Adipocyte (in vitro differentiated cells): ENCODE measurements at regions not wholly inside any gene's neighbourhood (a gene's known extent, or its start where the extent isn't known, plus 50 kb on each side); places are given as distances from the start of the nearest gene placed in this dataset.
"Not testable (repeated sequence)": the region's sequence is repeated elsewhere in the genome, so short reads cannot be mapped to it uniquely, and the experiment has no call there.

ENCODE experiments used
- DNase-seq: peaks from one replicate; pipeline ENCODE4 v3.0.0-alpha.2; 2015; ENCODE audit warnings: low read depth
- H3K27me3 ChIP-seq: replicated peaks from 2 replicates; pipeline ENCODE4 v1.7.0; 2013; ENCODE audit warnings: mild to moderate bottlenecking, low read length, moderate library complexity; ENCODE audit not compliant: control insufficient read depth, insufficient read depth
- H3K36me3 ChIP-seq: 2 replicates; pipeline ENCODE4 v1.7.0; 2013; ENCODE audit warnings: low read length, mild to moderate bottlenecking, moderate library complexity; ENCODE audit not compliant: control insufficient read depth, insufficient read depth, severe bottlenecking
- H3K4me1 ChIP-seq: 2 replicates; pipeline ENCODE4 v1.7.0; 2013; ENCODE audit warnings: mild to moderate bottlenecking, low read length, moderate library complexity; ENCODE audit not compliant: control insufficient read depth, insufficient read depth
- H3K4me3 ChIP-seq: 2 replicates; pipeline ENCODE4 v1.7.0; 2013; ENCODE audit warnings: mild to moderate bottlenecking, low read length, moderate library complexity
- H3K9ac ChIP-seq: 2 replicates; pipeline ENCODE4 v1.7.0; 2013; ENCODE audit warnings: mild to moderate bottlenecking, low read length, moderate library complexity
- H3K9me3 ChIP-seq: 2 replicates; pipeline ENCODE4 v1.7.0; 2013; ENCODE audit warnings: mild to moderate bottlenecking, low read length, moderate library complexity; ENCODE audit not compliant: control insufficient read depth

- Histone ChIP-seq H3K36me3 (no peaks in the 10 kb centered on the region), H3K27me3 (peaks cover 3% of the 10 kb centered on the region), H3K4me3 (no peak overlapping the region), H3K9me3 (peaks cover 13% of the 10 kb centered on the region), H3K4me1 (no peaks in the 10 kb centered on the region), H3K9ac (no peak overlapping the region)
- DNase-seq = no peak
These were observed 436.1 kb downstream of the XYLT1 start for GRCh38 chr16:17034477-17035252.

DNA sequence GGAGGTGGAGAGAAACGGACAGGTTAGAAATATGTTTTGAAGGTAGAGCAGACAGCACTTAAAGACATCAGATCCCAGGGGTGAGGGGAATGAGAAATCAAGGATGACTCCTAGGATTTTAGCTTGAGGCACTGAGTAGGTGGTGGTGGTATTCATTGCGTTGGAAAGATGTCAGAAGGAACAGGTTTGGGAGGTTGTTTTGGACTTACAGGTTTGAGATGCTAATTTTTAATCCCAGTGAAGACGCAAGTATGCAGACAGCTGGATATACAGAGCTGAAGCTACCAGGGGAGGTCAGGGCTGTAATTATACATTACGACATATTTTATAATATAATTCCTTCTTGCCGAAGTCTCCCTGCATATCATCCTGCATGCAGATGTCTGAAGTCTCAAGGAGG is 433.3 kb downstream of the XYLT1 start:
- Histone ChIP-seq H3K9me3 (peaks cover 10% of the 10 kb centered on the region), H3K4me3 (no peak overlapping the region), H3K36me3 (no peaks in the 10 kb centered on the region), H3K4me1 (no peaks in the 10 kb centered on the region), H3K9ac (no peak overlapping the region), H3K27me3 (peaks cover 6% of the 10 kb centered on the region)
- no peak for DNase-seq

GRCh38 chr16:17038415-17038814 is 432.3 kb downstream of the XYLT1 start:
- H3K36me3 ChIP-seq = no peaks in the 10 kb centered on the region
- H3K27me3 ChIP-seq = peaks cover 6% of the 10 kb centered on the region
- peaks cover 6% of the 10 kb centered on the region for H3K9me3 ChIP-seq
- no peak overlapping the region for H3K4me3 ChIP-seq
- no peak overlapping the region for H3K9ac ChIP-seq
- DNase-seq = no peak
- no peaks in the 10 kb centered on the region for H3K4me1 ChIP-seq

- H3K27me3 ChIP-seq = not testable (repeated sequence)
- H3K9me3 ChIP-seq = peaks cover 17% of the 10 kb centered on the region
These were observed 421.7 kb downstream of the XYLT1 start for GRCh38 chr16:17049109-17049508.

GRCh38 chr16:17050468-17050867 is 420.3 kb downstream of the XYLT1 start:
- peaks cover 21% of the 10 kb centered on the region for H3K9me3 ChIP-seq

More at GRCh38 chr16:17049109-17049508, 421.7 kb downstream of the XYLT1 start:
- H3K36me3 ChIP-seq, DNase-seq, H3K4me3 ChIP-seq, H3K9ac ChIP-seq, H3K4me1 ChIP-seq: not testable (repeated sequence)

More at GRCh38 chr16:17050468-17050867, 420.3 kb downstream of the XYLT1 start:
- H3K4me1 ChIP-seq = no peaks in the 10 kb centered on the region
- H3K9ac ChIP-seq = no peak overlapping the region
- no peak overlapping the region for H3K4me3 ChIP-seq
- no peak for DNase-seq
- H3K27me3 ChIP-seq = no peaks in the 10 kb centered on the region
- H3K36me3 ChIP-seq = no peaks in the 10 kb centered on the region
